ENCODE measurements at regions not wholly inside any gene's neighbourhood (a gene's known extent, or its start where the extent isn't known, plus 50 kb on each side); places are given as distances from the start of the nearest gene placed in this dataset.

GRCh38 chr20:6704132-6704861, 63.2 kb upstream of the BMP2 start (continued):
- TF ChIP-seq ZNF687 (CRISPR knock-in tag; IDR thresholded peaks at IDR 0.05): no peak
- peak; percentile 96 for TF ChIP-seq FOXA3 (CRISPR knock-in tag; IDR thresholded peaks at IDR 0.05)
- no peak for TF ChIP-seq TRIM24 (CRISPR knock-in tag; IDR thresholded peaks at IDR 0.05)
- TF ChIP-seq BCL6 (CRISPR knock-in tag; IDR thresholded peaks at IDR 0.05): peak; percentile 73
- peak; percentile 57; the same call in 1 of the 2 replicates for TF ChIP-seq FOXO1 (CRISPR knock-in tag; IDR thresholded peaks at IDR 0.05)
- TF ChIP-seq ZBTB39 (CRISPR knock-in tag; IDR thresholded peaks at IDR 0.05): no peak
- no peak for TF ChIP-seq ZNF788 (CRISPR knock-in tag; IDR thresholded peaks at IDR 0.05; ENCODE audit: borderline replicate concordance)
- TF ChIP-seq TEF (CRISPR knock-in tag; IDR thresholded peaks at IDR 0.05): no peak
- no peak for TF ChIP-seq ZNF646 (CRISPR knock-in tag; IDR thresholded peaks at IDR 0.05)
- no peak for TF ChIP-seq ZNF549 (CRISPR knock-in tag; IDR thresholded peaks at IDR 0.05)
- TF ChIP-seq STAG1 (CRISPR knock-in tag; IDR thresholded peaks at IDR 0.05): peak; percentile 18; the same call in 1 of the 2 replicates
- TF ChIP-seq XRCC5 (optimal IDR thresholded peaks at IDR 0.05; ENCODE audit: low read length): peak; percentile 74
- TF ChIP-seq PREB (CRISPR knock-in tag; IDR thresholded peaks at IDR 0.05): no peak
- no peak for TF ChIP-seq ZNF484 (CRISPR knock-in tag; IDR thresholded peaks at IDR 0.05; ENCODE audit: borderline replicate concordance, low read depth)
- no peak for TF ChIP-seq BORCS8-MEF2B (CRISPR knock-in tag; IDR thresholded peaks at IDR 0.05)
